IMR-90 (cell line): ENCODE measurements at regions not wholly inside any gene's neighbourhood (a gene's known extent, or its start where the extent isn't known, plus 50 kb on each side); places are given as distances from the start of the nearest gene placed in this dataset.

ENCODE experiments used
- ATAC-seq: fragments of 200-7000 bp; cut with Tn5 transposase; 2 replicates; pipeline ENCODE4 v1.9.1; 2020; ENCODE audit warnings: low read depth, mild to moderate bottlenecking, moderate library complexity
- BruUV-seq: library from RNA; stranded (reverse); fragments of 400-500 nt; replicated peaks from 2 replicates; lab custom pipeline; 2021; lab: Mats Ljungman, UMichigan
- CTCF ChIA-PET: fragments of 300-600 bp; formaldehyde crosslinking; extraction: SDS; loops from one replicate; lab custom pipeline; 2021; ENCODE audit warnings: antibody characterized with exemption; lab: Yijun Ruan, JAX
- POLR2A ChIA-PET: fragments of 300-600 bp; sonication (Branson Sonifier 250); formaldehyde crosslinking; loops from one replicate; lab custom pipeline; 2022; ENCODE audit warnings: antibody characterized with exemption; ENCODE audit not compliant: unreplicated experiment; lab: Charles Lee
- DNase-seq: peaks from one replicate; pipeline ENCODE4 v3.0.0; 2013
- H2AFZ ChIP-seq: replicated peaks from 2 replicates; pipeline ENCODE3; 2013; ENCODE audit warnings: low read length, mild to moderate bottlenecking; ENCODE audit not compliant: poor library complexity
- H2AK5ac ChIP-seq: 2 replicates; pipeline ENCODE4 v1.6.1; 2013; ENCODE audit warnings: low read depth, low read length, inconsistent platforms
- H2AK9ac ChIP-seq: replicated peaks from 2 replicates; pipeline ENCODE3; 2013; ENCODE audit warnings: mild to moderate bottlenecking, low read depth, low read length, moderate library complexity; ENCODE audit not compliant: poor library complexity
- H2BK120ac ChIP-seq: 2 replicates; pipeline ENCODE4 v1.6.1; 2013; ENCODE audit warnings: low read depth, low read length, inconsistent platforms
- H2BK15ac ChIP-seq: 3 replicates; pipeline ENCODE4 v1.6.1; 2013; ENCODE audit warnings: low read depth, low read length, inconsistent platforms
- H2BK20ac ChIP-seq: 2 replicates; pipeline ENCODE4 v1.6.1; 2013; ENCODE audit warnings: low read depth, mild to moderate bottlenecking, inconsistent platforms, low read length, moderate library complexity
- H2BK5ac ChIP-seq: 2 replicates; pipeline ENCODE4 v1.6.1; 2013; ENCODE audit warnings: mild to moderate bottlenecking, low read depth, low read length, inconsistent platforms; ENCODE audit not compliant: poor library complexity, severe bottlenecking
- H3K14ac ChIP-seq: replicated peaks from 2 replicates; pipeline ENCODE4 v1.6.1; 2013; ENCODE audit warnings: low read depth, low read length, inconsistent platforms
- H3K18ac ChIP-seq: 2 replicates; pipeline ENCODE4 v1.6.1; 2013; ENCODE audit warnings: low read depth, low read length, control low read depth
- H3K23ac ChIP-seq: 2 replicates; pipeline ENCODE4 v1.6.1; 2013; ENCODE audit warnings: low read depth, low read length, inconsistent platforms
- H3K27ac ChIP-seq: 2 replicates; pipeline ENCODE4 v1.5.1; 2013; ENCODE audit warnings: mild to moderate bottlenecking, control low read depth, low read length; ENCODE audit not compliant: insufficient read depth
- H3K27me3 ChIP-seq: 2 replicates; pipeline ENCODE4 v1.6.1; 2013; ENCODE audit warnings: low read length; ENCODE audit not compliant: control insufficient read depth, insufficient read depth
- H3K36me3 ChIP-seq: 2 replicates; pipeline ENCODE4 v1.6.1; 2013; ENCODE audit warnings: low read length, mixed read lengths; ENCODE audit not compliant: control insufficient read depth, insufficient read depth
- H3K4ac ChIP-seq: 2 replicates; pipeline ENCODE4 v1.6.1; 2013; ENCODE audit warnings: low read depth, low read length, inconsistent platforms
- H3K4me1 ChIP-seq: 2 replicates; pipeline ENCODE4 v1.6.1; 2013; ENCODE audit warnings: low read length, mixed read lengths; ENCODE audit not compliant: control insufficient read depth, insufficient read depth
- H3K4me2 ChIP-seq: 2 replicates; pipeline ENCODE4 v1.6.1; 2013; ENCODE audit warnings: low read depth, mild to moderate bottlenecking, control low read depth, low read length, moderate library complexity
- H3K4me3 ChIP-seq: 2 replicates; pipeline ENCODE4 v1.5.1; 2013; ENCODE audit warnings: low read depth, mild to moderate bottlenecking, control low read depth, low read length, moderate library complexity; ENCODE audit not compliant: insufficient read depth
- H3K56ac ChIP-seq: 2 replicates; pipeline ENCODE4 v1.6.1; 2013; ENCODE audit warnings: low read length, inconsistent platforms; ENCODE audit not compliant: insufficient read depth; ENCODE audit errors: extremely low read depth
- H3K79me1 ChIP-seq, 2 experiments: 2 replicates each; pipeline ENCODE4 v1.6.1; 2013; ENCODE audit warnings: low read length in 2 of 2, inconsistent platforms in 1 of 2, low read depth in 1 of 2
- H3K9ac ChIP-seq: 2 replicates; pipeline ENCODE4 v1.6.1; 2013; ENCODE audit warnings: low read depth, low read length, control low read depth
- H3K9me1 ChIP-seq: 2 replicates; pipeline ENCODE4 v1.6.1; 2013; ENCODE audit warnings: low read length, inconsistent platforms; ENCODE audit not compliant: insufficient read depth
- H3K9me3 ChIP-seq: 2 replicates; pipeline ENCODE4 v1.6.1; 2013; ENCODE audit warnings: low read length; ENCODE audit not compliant: control insufficient read depth, insufficient read depth
- H4K20me1 ChIP-seq: 2 replicates; pipeline ENCODE4 v1.6.1; 2013; ENCODE audit warnings: low read length, inconsistent platforms; ENCODE audit not compliant: insufficient read depth
- H4K5ac ChIP-seq: 2 replicates; pipeline ENCODE4 v1.6.1; 2013; ENCODE audit warnings: mild to moderate bottlenecking, low read depth, low read length, control low read depth
- H4K8ac ChIP-seq, 2 experiments: 2 replicates each; pipeline ENCODE4 v1.6.1; 2013; ENCODE audit warnings: low read depth in 2 of 2, low read length in 2 of 2, control low read depth in 1 of 2, inconsistent platforms in 1 of 2
- H4K91ac ChIP-seq: 2 replicates; pipeline ENCODE4 v1.6.1; 2013; ENCODE audit warnings: low read depth, low read length, inconsistent platforms; ENCODE audit not compliant: insufficient read depth
- ELK1 ChIP-seq: fragments of 150-350 bp; IDR thresholded peaks from 2 replicates; pipeline ENCODE4 v1.6.1; 2016; ENCODE audit warnings: low read depth, mild to moderate bottlenecking, low read length, moderate library complexity, borderline replicate concordance
- MXI1 ChIP-seq: IDR thresholded peaks from 2 replicates; pipeline ENCODE4 v1.6.1; 2012; ENCODE audit warnings: low read depth, mild to moderate bottlenecking, low read length, moderate library complexity, borderline replicate concordance
- SMC3 ChIP-seq: fragments of 150-350 bp; IDR thresholded peaks from 2 replicates; pipeline ENCODE4 v1.6.1; 2016; ENCODE audit warnings: low read depth, mild to moderate bottlenecking, antibody characterized with exemption, low read length, moderate library complexity
- WGBS, 2 experiments: methylation state at CpG; one replicate each; pipeline versions ENCODE4 v1.1.5 to v1.1.7; 2013; ENCODE audit warnings: missing lambda C conversion rate in 2 of 2; ENCODE audit not compliant: insufficient read length in 1 of 2; ENCODE audit errors: extremely low coverage in 2 of 2; 5-methylcytosine and 5-hydroxymethylcytosine counted together
- dilution Hi-C: fragments of 300-500 bp; cut with HindIII; formaldehyde crosslinking; loops from one replicate; pipeline ENCODE4 v1.14.3; 2018; ENCODE audit warnings: low sequenced_read_pairs; ENCODE audit not compliant: unreplicated experiment
- in situ Hi-C: fragments of 300-500 bp; cut with MboI; formaldehyde crosslinking; loops from 3 replicates; pipeline ENCODE4 v1.14.3; 2019; ENCODE audit warnings: low sequenced_read_pairs, inconsistent platforms, mixed read lengths
- intact Hi-C: fragments of 100-400 bp; cut with micrococcal nuclease; formaldehyde crosslinking; loops from 2 replicates; pipeline ENCODE4 v1.10.0; 2022

GRCh38 chr4:124266721-124267120 is 445.8 kb downstream of the ANKRD50 start:
- Histone ChIP-seq H2BK120ac (no peak overlapping the region), H3K18ac (no peak overlapping the region), H3K56ac (no peak overlapping the region), H3K27ac (no peak overlapping the region), H2BK5ac (no peak overlapping the region), H3K14ac (no peak overlapping the region), H3K36me3 (no peaks in the 10 kb centered on the region), H3K9me1 (no peaks in the 10 kb centered on the region), H2BK20ac (no peak overlapping the region), H3K9ac (no peak overlapping the region), H3K4me3 (no peak overlapping the region), H3K23ac (no peak overlapping the region), H2AK9ac (no peak overlapping the region), H2AFZ (no peak overlapping the region), H3K79me1 (no peaks in the 10 kb centered on the region), H3K27me3 (no peaks in the 10 kb centered on the region), H3K4me2 (no peak overlapping the region), H4K20me1 (no peaks in the 10 kb centered on the region), H3K9me3 (no peaks in the 10 kb centered on the region), H4K91ac (no peak overlapping the region), H4K5ac (no peak overlapping the region), H4K8ac (no peak overlapping the region), H3K4me1 (no peaks in the 10 kb centered on the region), H3K4ac (no peak overlapping the region), H2AK5ac (no peak overlapping the region), H2BK15ac (no peak overlapping the region)
- ChIA-PET POLR2A (no interaction called here), CTCF (no interaction called here)
- intact Hi-C loops (loop anchor here (10.0 kb wide), 2 partner anchors 432 to 1682 kb away; no protein-coding TSS in a partner anchor), dilution Hi-C loops (no loop called here), in situ Hi-C loops (loop anchor here (10.0 kb wide), 1 partner anchor 602 kb away; no protein-coding TSS in a partner anchor)
- ATAC-seq (no peak), DNase-seq (no peak)
- WGBS, 2 experiments: no CpG with 5 or more reads among the region's 3 CpGs
- BruUV-seq: no TSS peak
- TF ChIP-seq MXI1 (no peak), SMC3 (no peak), ELK1 (no peak)
